K562 (cell line): ENCODE measurements at regions not wholly inside any gene's neighbourhood (a gene's known extent, or its start where the extent isn't known, plus 50 kb on each side); places are given as distances from the start of the nearest gene placed in this dataset.

Experiments
- ATF3 ChIP-seq, 2 experiments: fragments of 450-650 bp in 1 of 2; sonication (generic) in 1 of 2; formaldehyde crosslinking in 1 of 2; IDR thresholded peaks in 1 of 2; conservative IDR thresholded peaks in 1 of 2; 2 replicates each; pipeline versions ENCODE4 v1.6.1 to v1.8.1; 2016 to 2023; ENCODE audit warnings: mild to moderate bottlenecking in 2 of 2, moderate library complexity in 2 of 2, inconsistent platforms in 1 of 2, missing genetic modification reagents in 1 of 2
- CBFA2T2 ChIP-seq: fragments of 450-650 bp; conservative IDR thresholded peaks from 2 replicates; pipeline ENCODE4 v1.6.1; 2017; ENCODE audit warnings: mild to moderate bottlenecking
- CBFA2T3 ChIP-seq: fragments of 450-650 bp; IDR thresholded peaks from 2 replicates; pipeline ENCODE4 v1.6.1; 2017
- CEBPG ChIP-seq, 3 experiments: fragments of 200-800 bp in 1 of 3; sonication (Bioruptor generic) in 1 of 3; sonication (generic) in 1 of 3; formaldehyde crosslinking in 1 of 3; IDR thresholded peaks in 2 of 3; conservative IDR thresholded peaks in 1 of 3; 2 replicates each; pipeline versions ENCODE4 v1.6.1 to v1.8.0; 2016 to 2022; ENCODE audit warnings: missing compliant biosample characterization in 2 of 3, missing genetic modification characterization in 2 of 3, mild to moderate bottlenecking in 1 of 3, missing genetic modification reagents in 1 of 3
- CHD1 ChIP-seq: fragments of 200-600 bp; sonication (generic); IDR thresholded peaks from one replicate; pipeline ENCODE4 v1.6.1; 2012; ENCODE audit warnings: mild to moderate bottlenecking, moderate library complexity, low read length, inconsistent platforms
- CREBBP ChIP-seq: IDR thresholded peaks from one replicate; pipeline ENCODE4 v1.6.1; 2012; ENCODE audit warnings: low read depth, mild to moderate bottlenecking, control low read depth, inconsistent platforms, low read length
- ERF ChIP-seq: fragments of 450-650 bp; formaldehyde crosslinking; IDR thresholded peaks from 2 replicates; pipeline ENCODE4 v1.4.0; 2020; ENCODE audit warnings: mild to moderate bottlenecking, mixed read lengths
- NR1H2 ChIP-seq: sonication (generic); formaldehyde crosslinking; IDR thresholded peaks from 2 replicates; pipeline ENCODE4 v1.4.0; 2020; ENCODE audit warnings: mild to moderate bottlenecking, missing genetic modification reagents
- PBX2 ChIP-seq, 2 experiments: IDR thresholded peaks in 1 of 2; conservative IDR thresholded peaks in 1 of 2; 2 replicates each; pipeline ENCODE4 v1.6.1; 2016; ENCODE audit warnings: low read depth in 2 of 2, mild to moderate bottlenecking in 1 of 2, missing compliant biosample characterization in 1 of 2, missing genetic modification characterization in 1 of 2, moderate library complexity in 1 of 2
- ZNF324 ChIP-seq: fragments of 250-450 bp; sonication (Bioruptor Pico); IDR thresholded peaks from 2 replicates; pipeline ENCODE4 v1.4.0; 2020; ENCODE audit warnings: mild to moderate bottlenecking
- ZNF512 ChIP-seq: IDR thresholded peaks from 2 replicates; pipeline ENCODE4 v1.6.1; 2016; ENCODE audit warnings: missing genetic modification characterization, missing compliant biosample characterization
- ZNF589 ChIP-seq: fragments of 200-800 bp; sonication (Bioruptor generic); IDR thresholded peaks from 2 replicates; pipeline ENCODE4 v1.6.1; 2016; ENCODE audit warnings: low read depth, missing genetic modification characterization, missing compliant biosample characterization
- ZNF77 ChIP-seq: fragments of 250-450 bp; sonication (Bioruptor Pico); IDR thresholded peaks from 2 replicates; pipeline ENCODE4 v1.5.0; 2020

- TF ChIP-seq ATF3 (IDR thresholded peaks at IDR 0.05) (peak; percentile 38; the same call in 1 of the 2 replicates), ATF3 (CRISPR knock-in tag; conservative IDR thresholded peaks at IDR 0.05) (no peak), NR1H2 (CRISPR knock-in tag) (no peak), CEBPG (CRISPR knock-in tag; IDR thresholded peaks at IDR 0.05) (peak; percentile 57; the same call in 1 of the 2 replicates), CEBPG (tag; conservative IDR thresholded peaks at IDR 0.05 in 1 of 2, IDR thresholded peaks at IDR 0.05 in 1 of 2) (peak in 1 of 2 experiments; percentile 66; a peak in 2 of 4 replicates), ERF (CRISPR knock-in tag) (no peak), CBFA2T2 (peak; percentile 44), ZNF77 (CRISPR knock-in tag) (no peak), ZNF324 (CRISPR knock-in tag) (no peak), CREBBP (no peak), ZNF512 (tag) (no peak), PBX2 (CRISPR knock-in tag; IDR thresholded peaks at IDR 0.05; ENCODE audit: low read depth) (no peak), PBX2 (tag; conservative IDR thresholded peaks at IDR 0.05; ENCODE audit: low read depth) (no peak), CBFA2T3 (peak; percentile 69), CHD1 (no peak), ZNF589 (CRISPR knock-in tag) (peak; percentile 22; the same call in 1 of the 2 replicates)
- TF ChIP-seq, all 486 proteins: peak for 8
These were observed 355.2 kb upstream of the RASGEF1B start (continued) for GRCh38 chr4:81826817-81827424.
